Astrocyte (in vitro differentiated cells and primary cell): ENCODE measurements at regions not wholly inside any gene's neighbourhood (a gene's known extent, or its start where the extent isn't known, plus 50 kb on each side); places are given as distances from the start of the nearest gene placed in this dataset.

Source experiments
- DNase-seq: peaks from one replicate; pipeline ENCODE4 v3.0.0-alpha.2; 2010; ENCODE audit warnings: low read depth
- FAIRE-seq: peaks from 2 replicates; lab custom pipeline; 2011; peaks lifted over from hg19 to GRCh38; lab: Jason Lieb, UNC
- H2AFZ ChIP-seq: 2 replicates; pipeline ENCODE4 v1.6.0; 2012; ENCODE audit warnings: low read depth, low read length, inconsistent platforms
- H3K27ac ChIP-seq: 2 replicates; pipeline ENCODE4 v1.5.1; 2011; ENCODE audit warnings: low read depth, low read length, inconsistent platforms
- H3K27me3 ChIP-seq: 2 replicates; pipeline ENCODE4 v1.6.0; 2011; ENCODE audit warnings: low read length, inconsistent platforms; ENCODE audit not compliant: insufficient read depth
- H3K36me3 ChIP-seq: 2 replicates; pipeline ENCODE4 v1.5.1; 2011; ENCODE audit warnings: low read length, inconsistent platforms; ENCODE audit not compliant: insufficient read depth
- H3K4me1 ChIP-seq: 2 replicates; pipeline ENCODE4 v1.5.1; 2011; ENCODE audit warnings: low read length, inconsistent platforms; ENCODE audit not compliant: insufficient read depth
- H3K4me2 ChIP-seq: 2 replicates; pipeline ENCODE4 v1.6.0; 2012; ENCODE audit warnings: low read length, inconsistent platforms
- H3K4me3 ChIP-seq: 2 replicates; pipeline ENCODE4 v1.5.1; 2011; ENCODE audit warnings: low read depth, mild to moderate bottlenecking, low read length, inconsistent platforms; ENCODE audit not compliant: insufficient read depth
- H3K79me2 ChIP-seq: 2 replicates; pipeline ENCODE4 v1.6.0; 2012; ENCODE audit warnings: mild to moderate bottlenecking, low read length, inconsistent platforms; ENCODE audit not compliant: insufficient read depth
- H3K9ac ChIP-seq: 2 replicates; pipeline ENCODE4 v1.6.0; 2012; ENCODE audit warnings: mild to moderate bottlenecking, low read length, inconsistent platforms
- H3K9me3 ChIP-seq: 2 replicates; pipeline ENCODE4 v1.5.1; 2012; ENCODE audit warnings: low read depth, mild to moderate bottlenecking, low read length, inconsistent platforms; ENCODE audit not compliant: insufficient read depth
- H4K20me1 ChIP-seq: 2 replicates; pipeline ENCODE4 v1.6.0; 2012; ENCODE audit warnings: low read length, inconsistent platforms; ENCODE audit not compliant: insufficient read depth
- H3K27ac Mint-ChIP-seq: one replicate; pipeline ENCODE4 v1.8.0; 2021; ENCODE audit warnings: mild to moderate bottlenecking, mixed read lengths; ENCODE audit not compliant: unreplicated experiment
- H3K27me3 Mint-ChIP-seq: one replicate; pipeline ENCODE4 v1.8.0; 2021; ENCODE audit warnings: low read depth, mixed read lengths; ENCODE audit not compliant: unreplicated experiment
- H3K36me3 Mint-ChIP-seq: one replicate; pipeline ENCODE4 v1.8.0; 2021; ENCODE audit warnings: low read depth, mixed read lengths; ENCODE audit not compliant: unreplicated experiment
- H3K4me1 Mint-ChIP-seq: one replicate; pipeline ENCODE4 v1.8.0; 2021; ENCODE audit warnings: low read depth, mixed read lengths; ENCODE audit not compliant: unreplicated experiment
- H3K4me3 Mint-ChIP-seq: one replicate; pipeline ENCODE4 v1.8.0; 2021; ENCODE audit warnings: mild to moderate bottlenecking, moderate library complexity, mixed read lengths; ENCODE audit not compliant: unreplicated experiment
- H3K9me3 Mint-ChIP-seq: one replicate; pipeline ENCODE4 v1.8.0; 2021; ENCODE audit warnings: mild to moderate bottlenecking, mixed read lengths; ENCODE audit not compliant: unreplicated experiment
- CTCF ChIP-seq: IDR thresholded peaks from 2 replicates; pipeline ENCODE4 v1.5.1; 2011; ENCODE audit warnings: low read depth, mild to moderate bottlenecking, inconsistent platforms, low read length, moderate library complexity; ENCODE audit not compliant: insufficient read depth
- EZH2 ChIP-seq: IDR thresholded peaks from 2 replicates; pipeline ENCODE4 v1.6.1; 2012; ENCODE audit warnings: mild to moderate bottlenecking, low read length, inconsistent platforms; ENCODE audit not compliant: insufficient read depth

DNA sequence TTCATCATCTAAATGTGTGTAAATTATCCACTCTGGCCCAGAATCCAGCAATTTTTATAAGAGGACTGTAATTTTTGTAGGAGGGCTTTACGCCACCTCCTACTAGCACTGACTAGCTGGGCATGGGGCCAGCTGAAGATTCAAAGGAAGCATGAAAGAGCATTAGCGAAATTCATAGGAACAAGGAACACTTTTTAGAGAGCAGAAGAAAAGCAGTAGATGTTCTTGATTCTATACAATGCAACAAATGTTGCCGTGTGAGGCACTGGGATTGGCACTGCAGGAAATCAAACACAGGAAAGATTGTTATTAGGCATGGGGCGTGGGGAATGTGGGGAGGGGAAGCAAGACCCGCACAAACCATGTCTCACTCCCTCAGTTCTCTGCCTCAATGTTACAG, 58.4 kb upstream of the PARP1 start:
- no peak overlapping the region for H3K4me3 ChIP-seq
- H3K4me1 Mint-ChIP-seq: no peaks in the 10 kb centered on the region
- DNase-seq (no peak), FAIRE-seq (no peak)
- H3K4me2 ChIP-seq: no peak overlapping the region
- no peak overlapping the region for H3K27ac Mint-ChIP-seq
- no peaks in the 10 kb centered on the region for H3K36me3 ChIP-seq
- H3K9ac ChIP-seq: no peak overlapping the region
- H3K4me3 Mint-ChIP-seq: no peak overlapping the region
- no peak overlapping the region for H2AFZ ChIP-seq
- no peaks in the 10 kb centered on the region for H3K36me3 Mint-ChIP-seq
- peaks cover 12% of the 10 kb centered on the region for H3K9me3 Mint-ChIP-seq
- H3K27ac ChIP-seq: no peak overlapping the region
- no peaks in the 10 kb centered on the region for H3K79me2 ChIP-seq
- H3K27me3 Mint-ChIP-seq: peaks cover 11% of the 10 kb centered on the region
- no peaks in the 10 kb centered on the region for H3K9me3 ChIP-seq
- TF ChIP-seq CTCF: no peak
- no peak for TF ChIP-seq EZH2
- no peaks in the 10 kb centered on the region for H4K20me1 ChIP-seq
- H3K4me1 ChIP-seq: no peaks in the 10 kb centered on the region
- peaks cover 2% of the 10 kb centered on the region for H3K27me3 ChIP-seq

- Histone ChIP-seq H3K4me2 (no peak overlapping the region), H3K4me1 (no peaks in the 10 kb centered on the region), H4K20me1 (no peaks in the 10 kb centered on the region), H3K27me3 (peaks cover 2% of the 10 kb centered on the region), H3K79me2 (no peaks in the 10 kb centered on the region), H3K27ac (no peak overlapping the region), H3K4me3 (no peak overlapping the region), H3K9me3 (no peaks in the 10 kb centered on the region), H3K36me3 (no peaks in the 10 kb centered on the region), H3K9ac (no peak overlapping the region), H2AFZ (no peak overlapping the region)
- Mint-ChIP-seq H3K4me1 (no peaks in the 10 kb centered on the region), H3K27ac (no peak overlapping the region), H3K9me3 (peaks cover 7% of the 10 kb centered on the region), H3K4me3 (no peak overlapping the region), H3K27me3 (peaks cover 12% of the 10 kb centered on the region), H3K36me3 (no peaks in the 10 kb centered on the region)
- FAIRE-seq (no peak), DNase-seq (no peak)
- TF ChIP-seq CTCF (no peak), EZH2 (no peak)
Observed at GRCh38 chr1:226467443-226467842, 59.5 kb upstream of the PARP1 start.

- Mint-ChIP-seq H3K27ac (no peak overlapping the region), H3K9me3 (no peaks in the 10 kb centered on the region), H3K4me3 (no peak overlapping the region), H3K36me3 (no peaks in the 10 kb centered on the region), H3K4me1 (no peaks in the 10 kb centered on the region), H3K27me3 (peaks cover 32% of the 10 kb centered on the region)
- H3K9ac ChIP-seq: no peak overlapping the region
- H3K27ac ChIP-seq: no peak overlapping the region
- peaks cover 15% of the 10 kb centered on the region for H3K27me3 ChIP-seq
- FAIRE-seq: no peak
- no peaks in the 10 kb centered on the region for H3K79me2 ChIP-seq
- no peaks in the 10 kb centered on the region for H3K4me1 ChIP-seq
- H3K4me2 ChIP-seq: no peak overlapping the region
- no peak overlapping the region for H3K4me3 ChIP-seq
- H3K9me3 ChIP-seq: no peaks in the 10 kb centered on the region
- TF ChIP-seq CTCF (no peak), EZH2 (no peak)
- H4K20me1 ChIP-seq: no peaks in the 10 kb centered on the region
- H3K36me3 ChIP-seq: no peaks in the 10 kb centered on the region
- no peak overlapping the region for H2AFZ ChIP-seq
- DNase-seq: no peak
Observed at GRCh38 chr1:226470921-226471866, 63.3 kb upstream of the PARP1 start.
